HG03565 (cell line): ENCODE measurements at regions not wholly inside any gene's neighbourhood (a gene's known extent, or its start where the extent isn't known, plus 50 kb on each side); places are given as distances from the start of the nearest gene placed in this dataset.

ENCODE experiments used
- ATAC-seq: cut with Tn5 transposase; IDR thresholded peaks from one replicate; pipeline ENCODE4 v1.9.1; 2021; ENCODE audit warnings: mild to moderate bottlenecking, moderate library complexity; ENCODE audit not compliant: unreplicated experiment

DNA sequence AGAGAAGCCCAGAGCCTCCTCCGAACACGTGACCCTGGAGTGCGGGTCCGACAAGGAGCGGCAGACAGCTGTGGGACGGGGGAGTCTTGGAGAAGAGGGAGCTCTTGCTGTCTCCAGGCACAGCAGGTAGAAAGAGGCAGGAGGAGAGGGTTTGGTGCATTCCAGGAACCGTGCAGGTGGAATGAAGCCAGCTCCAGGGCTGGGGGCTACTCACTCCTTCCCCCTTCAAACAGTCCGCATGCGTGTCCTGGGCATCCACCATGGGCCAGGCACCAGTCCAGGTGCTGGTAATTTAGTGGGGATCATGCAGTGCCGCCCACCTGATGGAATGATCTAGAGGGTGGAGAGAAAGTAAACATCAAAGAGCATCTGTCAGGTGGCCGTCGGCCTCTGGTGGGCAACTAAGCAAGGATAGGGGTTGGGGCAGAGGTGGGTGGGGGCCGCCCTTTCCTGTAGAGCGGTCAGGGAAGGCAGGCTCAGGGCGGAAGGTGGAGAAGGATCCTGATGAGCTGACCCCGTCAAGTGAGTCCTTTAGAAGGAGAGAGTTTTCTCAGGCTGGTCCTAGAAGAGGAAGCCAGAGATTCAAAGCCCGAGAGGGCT lies 850.0 kb downstream of the TBC1D22A start:
- no peak for ATAC-seq

DNA sequence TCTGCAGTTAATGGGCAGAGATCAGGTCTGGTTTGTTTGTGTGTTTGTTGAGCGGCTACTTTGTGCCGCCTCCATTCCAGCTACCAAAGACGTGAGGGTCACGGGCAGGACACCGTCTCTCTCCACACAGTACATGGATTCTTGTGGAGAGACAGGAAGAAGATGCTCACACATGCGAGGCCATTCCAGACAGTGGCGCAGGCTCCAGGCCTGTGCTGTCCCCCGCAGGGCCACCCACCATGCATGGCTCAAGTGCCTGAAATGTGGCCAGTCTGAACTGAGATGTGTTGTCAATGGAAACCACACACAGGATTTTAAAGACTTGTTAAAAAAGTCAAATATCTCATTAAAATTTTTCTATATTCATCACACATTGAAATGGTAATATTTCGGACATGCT lies 848.3 kb downstream of the TBC1D22A start:
- ATAC-seq: no peak

DNA sequence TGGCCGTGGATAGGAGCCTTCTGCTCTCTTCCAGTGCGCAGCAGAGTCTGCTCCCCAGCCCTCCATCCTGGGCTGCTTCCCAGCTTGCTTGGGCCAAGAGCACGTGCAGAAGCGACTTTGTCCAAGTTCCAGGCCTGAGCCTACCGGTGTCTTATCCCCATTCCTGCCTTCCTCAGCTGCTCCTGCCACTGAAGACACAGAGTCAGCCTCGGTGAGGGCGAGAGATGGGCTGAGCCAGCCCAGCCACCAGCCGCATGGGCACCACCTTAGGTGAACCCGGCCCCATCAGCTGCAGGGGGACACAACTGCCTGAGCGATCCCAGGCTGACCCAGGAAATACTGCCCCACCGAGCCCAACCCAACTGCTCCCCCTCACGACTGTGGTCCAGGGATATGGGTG lies 847.8 kb downstream of the TBC1D22A start:
- no peak for ATAC-seq

DNA sequence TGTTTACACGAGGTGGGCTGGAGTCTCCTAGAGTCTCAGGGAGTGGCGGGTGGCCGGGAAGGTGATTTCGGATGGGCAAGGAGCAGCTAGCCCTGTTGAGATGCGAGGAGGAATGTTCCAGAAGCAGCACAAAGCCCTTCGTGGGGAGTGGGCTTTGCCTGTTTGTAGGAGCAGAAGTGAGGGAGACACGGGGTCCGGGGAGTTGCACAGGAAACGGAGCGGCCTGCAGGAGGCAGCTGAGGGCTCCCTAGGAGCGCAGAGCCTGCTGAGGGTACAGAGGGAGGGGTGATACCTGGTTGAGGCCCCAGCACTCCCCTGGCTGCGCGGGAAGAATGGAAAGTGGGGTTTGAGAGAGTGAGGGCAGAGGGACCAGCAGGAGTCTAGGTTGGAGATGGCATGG lies 847.2 kb downstream of the TBC1D22A start:
- no peak for ATAC-seq

DNA sequence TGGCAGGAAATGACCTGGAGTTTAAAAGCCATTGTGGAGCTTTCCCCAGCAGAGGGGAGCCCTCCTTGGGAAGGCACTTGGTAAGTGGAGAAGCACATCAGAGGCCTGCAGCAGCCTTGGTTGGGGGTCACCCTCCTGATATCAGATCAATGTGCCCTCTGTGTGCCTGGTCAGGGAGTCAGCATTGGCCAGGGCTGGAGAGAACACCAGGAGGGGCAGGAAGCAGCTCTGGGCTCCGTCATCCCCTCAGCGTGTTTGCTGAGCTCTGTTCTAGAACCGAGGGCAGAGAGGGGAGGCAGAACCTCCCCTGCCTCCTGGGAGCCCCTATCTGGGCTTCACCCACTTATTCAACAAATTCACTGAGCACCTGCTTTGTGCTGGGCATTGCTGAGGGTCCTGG lies 846.0 kb downstream of the TBC1D22A start:
- no peak for ATAC-seq

DNA sequence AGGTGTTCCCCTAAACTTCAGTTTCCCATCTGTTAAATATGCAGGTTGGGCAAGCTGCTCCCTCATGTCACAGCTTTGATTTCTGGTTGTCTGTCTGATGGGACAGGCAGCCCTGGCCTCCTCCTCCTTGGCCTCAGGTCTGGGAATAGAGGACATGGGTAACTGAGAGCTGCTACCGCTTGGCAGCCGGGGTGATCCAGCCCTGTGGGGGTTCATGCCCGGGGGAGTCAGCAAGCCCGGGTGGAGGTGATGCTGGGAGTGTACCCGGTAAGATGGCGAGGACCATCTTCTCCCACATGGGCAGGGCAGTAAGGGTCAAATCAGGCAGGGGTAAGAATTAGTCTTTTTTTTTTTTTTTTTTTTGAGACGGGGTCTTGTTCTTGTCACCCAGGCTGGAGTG lies 845.0 kb downstream of the TBC1D22A start:
- no peak for ATAC-seq

DNA sequence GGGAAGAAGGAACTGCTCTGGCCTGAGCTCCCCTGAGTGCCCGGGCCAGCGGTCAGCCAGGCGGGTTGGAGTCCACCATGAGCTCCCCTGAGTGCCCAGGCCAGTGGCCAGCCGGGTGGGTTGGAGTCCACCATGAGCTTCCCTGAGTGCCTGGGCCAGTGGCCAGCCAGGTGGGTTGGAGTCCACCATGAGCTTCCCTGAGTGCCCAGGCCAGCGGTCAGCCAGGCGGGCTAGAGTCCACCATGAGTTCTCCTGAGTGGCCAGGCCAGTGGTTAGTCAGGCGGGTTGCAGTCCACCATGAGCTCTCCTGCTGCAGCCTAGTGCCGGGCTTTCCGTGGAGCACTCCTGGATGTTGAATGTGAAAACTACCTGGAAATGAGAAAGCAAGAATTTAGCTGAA lies 844.0 kb downstream of the TBC1D22A start:
- no peak for ATAC-seq

DNA sequence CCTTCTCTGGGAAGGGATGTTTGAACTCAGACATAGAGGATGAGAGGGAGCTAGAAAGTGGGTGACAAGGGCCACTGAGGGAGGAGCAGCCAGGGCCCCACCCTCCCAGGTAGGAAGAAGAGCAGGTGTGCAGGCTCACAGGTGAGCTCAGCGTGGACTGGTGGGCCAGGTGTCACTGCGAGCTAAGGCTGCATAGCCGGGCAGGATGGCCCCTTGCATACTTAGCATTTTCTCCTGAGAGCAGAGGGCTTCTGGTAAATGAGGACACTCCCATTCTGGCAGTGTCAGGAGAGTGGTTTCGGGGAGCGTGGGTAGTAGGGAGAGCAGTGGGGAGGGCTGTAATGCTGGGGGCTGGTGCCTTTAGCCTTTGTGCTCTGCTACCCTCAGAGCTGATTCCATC lies 843.4 kb downstream of the TBC1D22A start:
- ATAC-seq: no peak

DNA sequence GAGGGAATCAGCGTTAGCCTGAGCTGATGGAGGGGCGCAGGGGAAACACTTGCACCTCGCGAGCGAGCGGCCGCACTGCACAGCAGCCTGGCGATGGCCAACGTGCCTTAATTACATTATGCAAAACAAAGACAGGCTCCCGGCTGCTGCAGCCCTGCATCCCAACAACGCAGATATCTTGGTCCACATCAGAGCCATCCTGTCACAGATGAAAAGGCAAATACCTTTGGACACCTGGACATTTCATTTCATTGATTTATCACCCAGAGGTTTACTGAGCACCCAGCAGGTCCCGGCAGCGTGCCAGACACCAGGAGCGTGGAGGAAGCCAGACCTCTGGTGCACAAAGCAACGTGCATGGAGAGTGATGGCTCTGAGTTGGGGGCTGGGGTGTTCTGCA lies 843.0 kb downstream of the TBC1D22A start:
- no peak for ATAC-seq

DNA sequence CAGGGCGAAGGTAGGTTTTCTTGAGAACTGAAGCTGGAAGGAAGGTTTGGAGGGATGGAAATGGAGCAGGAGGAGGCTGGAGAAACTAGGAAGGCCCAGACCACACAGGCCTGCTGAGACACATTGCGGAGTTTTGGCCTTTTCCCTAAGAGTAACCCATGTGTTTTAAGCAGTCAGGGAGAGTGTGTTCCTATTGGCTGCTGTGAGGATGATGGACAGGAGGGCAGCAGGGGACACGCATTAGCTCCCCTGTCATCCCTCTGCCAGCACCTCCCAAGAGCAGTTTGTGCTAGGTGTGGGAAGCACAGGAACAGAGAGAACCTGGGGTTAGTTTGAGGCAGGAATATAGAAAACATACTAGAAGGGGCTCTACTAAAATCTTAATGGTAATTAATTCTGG lies 842.1 kb downstream of the TBC1D22A start:
- ATAC-seq: no peak

DNA sequence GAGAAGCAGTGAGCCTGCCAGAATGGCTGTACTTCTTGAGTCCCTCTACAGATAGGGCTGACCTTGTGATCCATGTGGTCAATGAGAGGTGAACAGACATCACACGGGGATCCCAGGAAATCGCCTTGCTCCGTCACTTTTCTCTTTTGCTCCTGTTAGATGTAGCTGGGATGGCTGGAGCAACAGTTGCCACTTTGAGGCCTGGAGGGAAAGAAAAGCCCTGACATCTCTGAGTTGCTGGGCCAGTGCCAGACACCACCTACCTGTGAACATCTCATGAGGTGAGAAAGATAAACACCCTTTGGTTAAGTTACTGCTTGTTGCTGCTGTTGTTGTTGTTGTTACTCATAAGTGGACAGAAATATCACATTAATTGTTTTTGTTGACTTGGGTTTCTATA lies 840.3 kb downstream of the TBC1D22A start:
- no peak for ATAC-seq

DNA sequence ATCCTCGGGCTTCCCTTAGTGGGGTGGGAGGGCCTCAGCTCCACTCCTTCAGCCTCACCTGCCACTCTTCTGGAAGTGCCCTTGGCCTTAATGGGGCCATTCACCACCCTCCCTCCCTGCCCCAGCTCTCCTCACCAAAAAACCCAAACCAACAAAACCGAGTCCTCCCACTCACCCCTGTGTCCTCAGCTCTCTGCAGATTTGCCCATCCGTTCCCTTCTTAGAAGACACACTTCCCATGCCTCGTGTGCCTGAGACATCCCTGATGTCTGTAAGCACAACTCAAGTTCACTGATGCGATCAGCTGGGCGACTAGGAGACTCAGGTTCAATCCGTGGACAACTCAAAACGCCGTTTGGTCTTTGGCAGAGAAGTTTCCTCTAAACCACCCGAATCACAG lies 839.2 kb downstream of the TBC1D22A start:
- no peak for ATAC-seq

DNA sequence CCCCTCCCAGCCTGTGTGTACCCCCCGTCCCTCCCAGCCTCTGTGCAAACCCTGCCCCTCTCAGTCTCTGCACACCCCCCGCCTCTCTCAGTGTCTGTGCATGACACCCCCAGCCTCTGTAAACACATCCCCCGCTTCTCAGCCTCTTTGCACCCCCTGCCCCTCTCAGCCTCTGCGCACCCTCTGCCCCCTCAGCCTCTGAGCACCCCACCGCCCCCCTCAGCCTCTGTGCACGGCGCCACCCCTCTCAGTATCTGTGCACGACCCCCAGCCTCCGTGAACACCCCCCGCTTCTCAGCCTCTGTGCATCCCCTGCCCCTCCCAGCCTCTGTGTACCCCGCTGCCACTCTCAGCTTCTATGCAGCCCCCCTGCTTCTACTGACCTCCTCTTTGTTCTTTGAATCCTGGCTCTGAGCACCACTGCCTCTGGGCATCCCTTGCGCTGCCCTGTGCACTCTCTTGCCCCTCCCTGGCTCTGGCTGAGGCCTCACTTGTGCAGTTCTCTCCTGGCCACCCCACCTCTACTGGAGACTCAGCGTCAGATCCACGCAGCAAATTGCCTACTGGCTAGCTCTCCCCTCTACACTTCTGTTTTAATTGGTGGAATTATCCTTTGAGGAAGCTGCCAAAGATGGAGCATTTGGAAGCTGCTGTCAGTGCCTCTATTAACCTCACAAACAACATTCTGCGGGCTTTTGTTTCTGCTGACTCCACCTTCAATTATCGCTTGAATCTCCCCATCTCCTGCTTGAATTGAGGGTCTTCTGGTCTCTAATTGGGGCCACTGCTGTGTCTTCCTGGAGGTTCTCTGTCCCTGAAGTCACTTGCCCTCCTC lies 838.6 kb downstream of the TBC1D22A start:
- no peak for ATAC-seq

DNA sequence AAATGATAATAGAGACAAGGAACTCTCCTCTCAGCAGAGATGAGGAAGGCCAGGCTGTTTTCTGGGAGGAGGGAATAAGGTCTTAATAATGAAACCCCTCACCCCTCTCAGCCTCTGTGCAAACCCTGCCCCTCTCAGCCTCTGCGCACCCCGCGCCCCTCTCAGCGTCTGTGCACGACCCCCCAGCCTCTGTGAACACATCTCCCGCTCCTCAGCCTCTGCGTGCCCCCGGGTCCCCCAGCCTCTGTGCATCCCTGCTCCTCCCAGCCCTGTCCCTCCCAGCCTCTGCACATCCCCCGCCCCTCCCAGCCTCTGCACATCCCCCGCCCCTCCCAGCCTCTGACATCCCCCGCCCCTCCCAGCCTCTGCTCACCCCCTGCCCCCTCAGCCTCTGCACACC lies 837.8 kb downstream of the TBC1D22A start:
- ATAC-seq: no peak

DNA sequence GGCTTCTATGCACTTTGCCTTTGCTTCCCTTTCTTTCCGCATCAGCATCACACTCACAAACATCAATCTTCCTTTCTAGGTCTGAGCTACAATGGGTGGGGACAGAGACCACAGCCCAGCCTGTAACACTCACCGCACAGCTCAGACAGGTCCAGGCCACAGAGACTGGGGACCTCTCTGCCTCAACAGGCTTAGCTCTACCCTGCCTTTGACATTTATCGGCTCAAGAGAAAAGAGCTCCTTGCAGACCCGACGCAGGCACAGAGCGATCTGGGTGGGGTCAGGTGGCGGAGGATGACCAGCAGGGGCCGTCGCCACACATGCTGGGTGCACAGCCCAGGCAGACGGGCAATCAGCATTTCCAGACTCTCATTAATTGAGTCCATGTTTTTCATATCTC lies 837.3 kb downstream of the TBC1D22A start:
- no peak for ATAC-seq

DNA sequence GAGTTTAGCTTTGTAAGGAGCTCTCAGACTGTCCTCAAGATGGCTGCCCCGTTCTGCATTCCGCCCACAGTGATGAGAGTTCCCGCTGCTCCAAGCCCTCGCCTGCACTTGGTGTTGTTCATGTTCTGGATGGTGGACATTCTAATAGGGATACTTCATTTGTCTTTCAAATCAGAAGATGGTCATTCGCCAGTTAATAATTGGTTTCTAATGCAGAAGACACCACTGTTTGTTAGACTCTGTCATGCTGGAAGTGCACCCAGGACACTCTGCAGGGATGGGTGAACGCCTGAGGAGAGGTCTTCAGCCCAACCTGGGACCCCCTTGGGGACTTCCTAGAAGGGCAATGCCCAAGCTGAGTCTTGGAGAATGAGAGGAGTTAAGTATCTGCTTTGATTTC lies 836.4 kb downstream of the TBC1D22A start:
- no peak for ATAC-seq

DNA sequence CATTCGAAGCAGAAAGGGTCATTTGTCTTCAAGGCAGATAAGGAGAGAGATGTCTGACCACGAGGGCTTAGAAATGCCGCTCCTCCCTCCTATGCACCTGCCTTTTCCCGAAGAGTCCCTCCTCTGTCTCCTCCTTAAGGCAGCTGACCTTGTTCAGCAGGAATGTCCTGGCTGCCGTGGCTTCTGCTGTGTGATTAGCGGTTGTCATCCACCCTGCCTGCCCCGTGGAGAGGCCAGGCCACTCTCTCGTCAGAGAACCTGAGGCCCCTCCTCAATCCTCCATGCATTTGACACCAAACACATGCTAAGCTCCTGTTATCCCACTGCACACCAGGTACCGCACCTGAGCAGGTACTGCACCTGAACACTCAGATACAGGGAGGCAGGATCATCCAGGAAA lies 834.6 kb downstream of the TBC1D22A start:
- no peak for ATAC-seq

DNA sequence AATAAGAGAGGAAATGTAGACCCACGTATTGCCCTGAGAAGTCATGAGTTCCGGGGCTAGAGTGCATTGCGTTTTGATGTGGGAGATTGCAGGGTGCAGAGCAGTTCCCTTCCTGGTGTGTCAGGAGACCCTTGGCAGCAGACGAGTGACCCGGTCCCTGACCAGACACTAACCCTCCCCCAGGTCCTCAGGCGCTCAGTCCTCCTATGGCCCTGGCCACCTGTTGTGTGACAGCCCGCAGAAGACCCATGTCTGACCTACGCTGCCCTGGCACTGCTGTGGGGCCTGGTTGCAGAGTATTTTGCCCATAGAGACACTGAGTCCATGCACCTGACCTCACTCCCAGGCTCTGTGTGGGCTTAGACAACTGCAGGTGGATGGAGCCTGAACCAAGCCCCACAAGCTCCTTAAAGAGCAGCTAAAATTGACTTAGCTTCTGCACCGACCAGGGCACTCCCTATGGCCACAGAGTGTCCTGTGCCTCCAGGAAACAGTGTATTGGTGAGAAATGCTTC lies 833.8 kb downstream of the TBC1D22A start:
- ATAC-seq: no peak

DNA sequence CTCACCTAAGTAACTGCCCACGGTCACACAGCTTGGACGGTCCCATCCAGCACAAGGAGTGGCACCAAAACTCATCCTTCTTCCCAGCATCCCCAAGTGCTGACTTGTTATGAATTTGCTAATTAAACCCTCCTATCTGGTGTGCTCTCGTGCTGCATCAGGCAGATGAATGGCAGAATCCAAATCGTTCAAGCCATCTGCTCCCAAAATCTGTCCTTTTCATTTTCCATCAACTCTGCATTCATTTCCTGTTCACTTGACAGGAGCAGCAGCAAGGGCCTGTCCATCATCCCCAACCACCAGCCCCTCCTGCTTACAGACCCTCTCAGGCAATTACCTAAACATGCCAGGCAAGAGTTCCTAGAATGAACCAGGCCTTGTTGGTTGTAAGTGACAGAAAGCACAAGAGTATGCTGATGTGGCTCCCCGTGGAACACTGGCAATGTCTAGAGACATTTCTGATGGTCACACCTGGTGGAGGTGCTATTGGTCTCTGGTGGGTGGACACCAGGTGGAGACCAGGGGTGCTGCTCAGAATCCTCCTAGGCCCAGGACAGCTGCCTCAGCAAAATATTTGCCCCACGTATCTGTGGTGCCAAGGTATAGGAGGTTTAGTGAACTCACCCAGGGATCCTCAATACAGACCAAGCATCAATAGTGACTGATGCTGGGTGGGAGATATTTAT lies 832.5 kb downstream of the TBC1D22A start:
- ATAC-seq: no peak

DNA sequence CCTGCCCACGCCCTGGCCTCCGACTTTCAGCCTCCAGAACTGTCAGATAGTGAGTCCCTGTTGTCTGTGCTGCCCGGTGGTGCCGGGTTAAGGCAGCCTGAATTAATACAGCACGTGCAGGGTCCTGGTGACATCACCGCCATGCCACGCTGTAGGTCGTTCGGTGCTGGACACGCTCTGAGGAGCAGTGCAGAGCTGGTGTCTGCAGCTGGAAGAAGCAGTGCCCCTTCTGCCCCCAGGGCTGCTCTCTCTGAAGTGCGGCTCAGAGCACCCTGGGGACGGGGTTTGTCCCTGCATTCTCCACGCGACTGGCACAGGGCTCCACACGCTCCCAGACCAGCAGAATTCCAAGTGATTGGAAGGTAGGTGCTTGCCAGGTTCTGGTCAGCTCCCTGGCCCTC lies 831.5 kb downstream of the TBC1D22A start:
- no peak for ATAC-seq

DNA sequence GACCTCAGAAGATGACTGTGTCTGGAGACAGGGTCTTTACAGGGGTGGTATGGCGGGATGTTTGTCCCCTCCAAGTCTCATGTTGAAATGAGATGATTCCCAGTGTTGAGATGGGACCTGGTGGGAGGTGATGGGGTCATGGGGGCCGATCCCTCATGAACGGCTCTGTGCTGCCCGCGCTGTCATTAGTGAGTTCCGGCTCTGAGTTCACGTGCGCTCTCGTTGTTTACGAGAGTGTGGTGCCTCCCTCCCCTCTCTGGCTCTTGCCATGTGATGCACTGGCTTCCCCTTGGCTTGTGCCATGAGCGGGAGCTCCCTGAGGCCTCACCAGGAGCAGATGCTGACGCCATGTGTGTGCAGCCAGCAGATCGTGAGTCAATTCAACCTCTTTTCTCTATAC lies 830.8 kb downstream of the TBC1D22A start:
- ATAC-seq: no peak

DNA sequence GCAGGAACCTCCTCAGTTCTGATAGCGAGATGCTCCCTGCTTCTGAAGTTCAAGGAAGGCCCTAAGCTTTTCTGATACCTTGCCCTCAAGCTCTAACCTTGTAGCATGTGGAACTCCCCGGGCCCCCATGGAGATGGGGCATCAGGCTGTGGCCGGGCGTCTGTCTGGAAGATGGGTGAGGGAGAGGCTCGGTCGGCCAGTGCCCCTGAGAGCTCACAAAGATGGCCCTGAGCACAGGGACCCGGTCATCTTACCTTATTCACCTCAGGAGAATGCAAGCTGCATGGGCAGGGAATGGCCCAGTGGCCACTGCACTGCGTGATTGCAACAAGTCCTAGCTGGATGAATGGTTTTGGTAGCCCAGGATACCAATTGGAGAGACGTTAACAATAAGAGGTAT lies 830.3 kb downstream of the TBC1D22A start:
- no peak for ATAC-seq
